ENCODE measurements at regions not wholly inside any gene's neighbourhood (a gene's known extent, or its start where the extent isn't known, plus 50 kb on each side); places are given as distances from the start of the nearest gene placed in this dataset.
"Not testable (repeated sequence)": the region's sequence is repeated elsewhere in the genome, so short reads cannot be mapped to it uniquely, and the experiment has no call there.

DNA sequence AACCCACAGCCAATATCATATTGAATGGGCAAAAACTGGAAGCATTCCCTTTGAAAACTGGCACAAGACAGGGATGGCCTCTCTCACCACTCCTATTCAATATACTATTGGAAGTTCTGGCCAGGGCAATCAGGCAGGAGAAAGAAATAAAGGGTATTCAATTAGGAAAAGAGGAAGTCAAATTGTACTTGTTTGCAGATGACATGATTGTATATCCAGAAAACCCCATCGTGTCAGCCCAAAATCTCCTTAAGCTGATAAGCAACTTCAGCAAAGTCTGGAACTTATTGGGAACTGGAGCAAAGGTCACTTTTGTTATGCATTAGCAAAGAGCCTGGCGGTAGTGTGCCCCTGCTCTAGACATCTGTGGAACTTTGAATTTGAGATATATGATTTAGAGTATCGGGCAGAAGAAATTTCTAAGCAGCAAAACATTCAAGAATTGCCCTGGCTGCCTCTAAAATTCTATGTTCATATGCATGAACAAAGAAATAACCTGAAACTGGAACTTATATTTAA lies 53.4 kb upstream of the PSMA1 start:
- DNase-seq = not testable (repeated sequence)

DNA sequence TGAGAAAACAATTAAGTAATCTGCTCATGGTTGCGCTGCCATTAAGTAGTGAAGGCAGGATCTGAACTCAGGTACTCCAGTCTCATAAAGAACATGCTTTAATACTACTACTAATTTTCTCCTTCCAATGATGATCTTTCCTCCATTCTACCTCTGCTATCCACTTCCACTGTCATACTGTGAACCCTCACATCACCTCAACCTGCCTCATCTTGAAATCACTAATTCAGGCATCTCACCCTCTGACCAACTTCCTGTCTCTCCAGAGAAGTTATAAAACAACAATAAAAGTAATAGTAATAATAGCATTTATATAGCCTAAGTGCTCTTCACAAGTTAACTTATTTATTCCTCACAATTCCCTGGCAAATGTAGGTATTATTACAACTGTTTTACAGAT lies 57.1 kb upstream of the PSMA1 start:
- no peak for DNase-seq

- DNase-seq = no peak
Observed at GRCh38 chr11:14577835-14578529, 57.8 kb upstream of the PSMA1 start.

- peak; percentile 1 for DNase-seq
Observed at GRCh38 chr11:14578541-14578956, 58.4 kb upstream of the PSMA1 start.

DNA sequence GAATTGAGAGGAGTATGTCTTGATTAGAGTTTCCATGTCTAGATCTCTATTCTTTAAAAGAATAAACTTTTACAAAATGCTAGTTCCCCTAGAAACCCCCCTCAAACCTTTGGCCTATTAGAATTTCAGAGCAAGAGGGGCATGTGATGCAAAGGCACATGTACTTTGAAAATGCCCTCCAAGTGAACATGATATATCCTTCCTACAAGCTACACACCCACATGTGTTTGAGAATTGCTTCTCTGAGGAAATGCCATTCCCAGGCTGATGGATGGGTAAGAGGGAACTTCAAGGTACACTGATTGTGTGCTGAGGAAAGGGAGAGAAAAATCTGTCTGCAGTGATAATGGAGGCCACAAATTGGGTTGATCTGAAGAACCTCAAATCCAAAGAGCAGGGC lies 59.5 kb upstream of the PSMA1 start:
- no peak for DNase-seq

- DNase-seq = no peak
Observed at GRCh38 chr11:14582793-14583192, 60.8 kb upstream of the PDE3B start.

DNA sequence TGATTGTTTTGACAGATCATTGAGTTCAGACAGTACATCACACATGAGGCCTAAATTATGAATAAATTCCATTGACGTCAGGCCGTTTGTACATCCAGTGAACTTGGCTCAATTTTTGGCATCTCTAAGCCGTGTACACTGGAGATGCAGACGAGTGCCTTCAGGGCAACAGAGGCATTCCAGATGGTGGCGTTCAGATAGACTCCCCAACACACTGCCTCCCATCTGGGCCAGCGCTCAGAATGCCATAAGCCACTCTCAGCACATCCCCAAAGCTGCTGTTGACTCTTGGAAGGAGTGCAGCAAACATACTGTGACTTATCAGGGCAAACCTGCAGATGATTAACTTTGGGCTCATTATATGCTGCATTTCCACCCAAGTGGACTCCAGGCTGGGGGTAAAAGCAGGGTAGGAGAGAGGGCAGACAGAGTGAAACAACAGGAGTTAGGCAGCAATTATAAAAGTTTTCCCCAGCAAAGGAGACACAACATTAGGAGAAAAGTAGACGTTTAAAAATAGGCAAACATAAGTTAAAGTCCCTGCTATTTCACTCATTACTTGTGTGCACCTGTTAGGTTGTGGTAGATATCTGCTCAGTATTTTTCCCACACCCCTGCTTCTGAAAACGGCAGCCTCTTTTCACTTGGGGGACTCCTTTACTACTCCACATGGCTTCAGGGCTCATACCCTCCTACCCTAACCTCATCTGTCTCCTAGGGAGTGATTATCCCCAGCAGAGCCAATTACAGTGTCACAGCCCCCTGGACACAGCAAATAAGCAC lies 60.2 kb upstream of the PDE3B start:
- no peak for DNase-seq

- DNase-seq = no peak
Observed at GRCh38 chr11:14584035-14584363, 59.6 kb upstream of the PDE3B start.

DNA sequence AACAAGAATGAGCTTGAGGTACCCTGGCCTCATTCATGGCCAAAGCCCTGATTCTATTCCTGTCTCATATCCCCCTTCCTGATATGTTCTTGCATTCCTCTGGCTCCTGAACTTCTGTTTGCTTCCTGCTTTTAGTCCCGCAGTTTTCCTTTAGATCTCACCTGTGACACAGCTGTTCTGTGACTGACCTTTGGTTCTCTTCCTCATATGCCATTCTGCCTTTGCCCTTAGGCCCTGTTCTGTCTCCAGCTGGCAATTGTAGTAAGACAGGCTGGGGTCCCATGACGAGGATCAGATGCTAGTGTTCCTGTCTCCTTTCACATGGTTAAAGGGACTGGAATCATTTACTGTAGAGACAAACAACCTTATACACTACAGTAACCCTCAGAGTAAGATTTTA lies 59.0 kb upstream of the PDE3B start:
- DNase-seq = no peak

GRCh38 chr11:14585438-14585837 lies 58.2 kb upstream of the PDE3B start:
- no peak for DNase-seq

DNA sequence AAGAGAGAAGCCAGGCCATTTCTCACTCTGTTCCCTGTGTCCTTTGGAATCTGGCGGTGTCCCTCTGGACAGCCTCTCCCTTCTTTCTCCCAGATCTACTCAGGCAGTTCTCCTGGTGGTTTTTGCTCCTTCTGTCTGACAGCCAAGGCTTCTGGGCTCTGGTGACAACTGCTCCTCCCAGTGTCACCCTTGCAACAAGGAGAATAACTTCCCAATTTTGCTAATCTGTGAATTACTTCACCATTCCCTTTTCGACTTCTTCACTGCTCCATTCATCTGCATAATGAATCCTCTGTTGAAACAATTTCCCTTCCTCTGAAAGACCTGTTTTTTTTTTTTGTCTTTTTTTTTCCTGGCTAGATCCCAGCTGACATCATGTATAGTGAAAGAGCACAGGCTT lies 56.3 kb upstream of the PDE3B start:
- no peak for DNase-seq

DNA sequence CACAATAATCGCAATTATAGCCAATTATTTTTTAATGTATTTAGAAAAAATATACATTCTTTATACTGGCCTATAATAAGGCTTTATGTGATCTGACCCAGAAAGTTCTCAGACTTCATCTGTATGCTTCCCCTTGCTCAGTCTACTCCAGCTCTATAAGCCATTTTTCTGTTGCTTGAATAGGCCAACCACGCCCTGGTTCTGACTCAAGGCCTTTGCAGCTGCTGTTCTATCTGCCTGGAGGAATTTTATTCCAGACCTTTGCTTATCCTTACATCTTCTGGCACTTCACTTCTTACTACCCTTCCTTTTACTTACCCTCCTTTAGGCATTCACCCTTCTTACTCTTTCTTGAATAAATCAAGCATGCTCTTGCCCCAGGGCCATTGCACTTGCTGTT lies 54.9 kb upstream of the PDE3B start:
- DNase-seq = no peak

- DNase-seq = no peak
Observed at GRCh38 chr11:14589421-14589820, 54.2 kb upstream of the PDE3B start.

DNA sequence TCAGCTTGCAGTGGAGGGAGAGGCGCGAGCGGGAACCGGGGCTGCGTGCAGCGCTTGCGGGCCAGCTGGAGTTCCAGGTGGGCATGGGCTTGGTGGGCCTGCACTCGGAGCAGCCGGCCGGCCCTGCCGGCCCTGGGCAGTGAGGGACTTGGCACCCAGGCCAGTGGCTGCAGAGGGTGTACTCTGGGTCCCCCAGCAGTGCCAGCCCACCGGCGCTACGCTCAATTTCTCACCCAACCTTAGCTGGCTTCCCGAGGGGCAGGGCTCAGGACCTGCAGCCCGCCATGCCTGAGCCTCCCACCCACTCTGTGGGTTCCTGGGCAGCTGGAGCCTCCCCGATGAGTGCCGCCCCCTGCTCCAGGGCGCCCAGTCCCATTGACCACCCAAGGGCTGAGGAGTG lies 52.6 kb upstream of the PDE3B start:
- DNase-seq = not testable (repeated sequence)

DNA sequence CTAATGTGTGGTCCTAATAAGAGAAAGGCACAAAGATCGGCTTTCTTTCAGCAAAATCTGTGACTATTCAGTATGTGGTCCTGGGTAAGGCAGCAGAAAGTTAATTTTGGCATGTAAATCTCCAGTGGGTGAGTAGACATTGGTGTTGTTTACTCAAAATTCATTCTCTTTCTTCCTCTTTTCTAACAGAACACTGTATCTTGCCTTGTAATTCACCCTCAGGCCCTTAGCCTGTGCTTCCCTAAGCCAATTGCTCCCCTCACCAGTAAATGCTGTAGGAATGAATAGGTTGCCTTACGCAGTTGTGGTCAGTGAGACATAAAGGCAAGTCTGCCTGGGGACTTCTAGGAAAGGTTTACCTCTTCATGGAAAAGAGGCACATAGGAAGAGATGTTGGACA lies 49.9 kb upstream of the PDE3B start:
- DNase-seq = no peak

Data from NCI-H2107 (cell line).